RWPE2 (cell line): ENCODE measurements at regions not wholly inside any gene's neighbourhood (a gene's known extent, or its start where the extent isn't known, plus 50 kb on each side); places are given as distances from the start of the nearest gene placed in this dataset.

Experiments used
- ATAC-seq: fragments of 200-7000 bp; cut with Tn5 transposase; 3 replicates; pipeline ENCODE4 v1.9.1; 2021; ENCODE audit warnings: low read depth
- DNase-seq: peaks from one replicate; pipeline ENCODE4 v3.0.0-alpha.2; 2020; ENCODE audit warnings: low spot score
- H3K27ac ChIP-seq: fragments of 450-650 bp; 2 replicates; pipeline ENCODE4 v1.5.1; 2017; ENCODE audit warnings: mild to moderate bottlenecking; ENCODE audit not compliant: poor library complexity, severe bottlenecking
- H3K27me3 ChIP-seq: fragments of 250-450 bp; sonication (Bioruptor Pico); 2 replicates; pipeline ENCODE4 v1.5.1; 2021; ENCODE audit warnings: mild to moderate bottlenecking, moderate library complexity; ENCODE audit not compliant: insufficient read depth, poor library complexity, severe bottlenecking
- H3K36me3 ChIP-seq: fragments of 250-450 bp; sonication (Bioruptor Pico); 2 replicates; pipeline ENCODE4 v1.5.1; 2020; ENCODE audit warnings: low read depth, mild to moderate bottlenecking, moderate library complexity
- H3K4me1 ChIP-seq: fragments of 250-450 bp; sonication (Bioruptor Pico); 2 replicates; pipeline ENCODE4 v1.5.1; 2021; ENCODE audit warnings: mild to moderate bottlenecking, moderate library complexity; ENCODE audit not compliant: insufficient read depth, poor library complexity, severe bottlenecking
- H3K4me3 ChIP-seq: fragments of 250-450 bp; sonication (Bioruptor Pico); 2 replicates; pipeline ENCODE4 v1.5.1; 2021; ENCODE audit warnings: mild to moderate bottlenecking, moderate library complexity; ENCODE audit not compliant: severe bottlenecking
- H3K9me3 ChIP-seq: fragments of 250-450 bp; sonication (Bioruptor Pico); 2 replicates; pipeline ENCODE4 v1.5.1; 2021; ENCODE audit warnings: mild to moderate bottlenecking, moderate library complexity; ENCODE audit not compliant: severe bottlenecking
- CTCF ChIP-seq: fragments of 450-650 bp; IDR thresholded peaks from one replicate; pipeline ENCODE4 v1.5.1; 2017; ENCODE audit warnings: mild to moderate bottlenecking, moderate library complexity; ENCODE audit not compliant: poor library complexity, severe bottlenecking

GRCh38 chr4:163273922-163274321, 58.5 kb downstream of the NPY1R start:
- Histone ChIP-seq H3K9me3 (no peaks in the 10 kb centered on the region), H3K27me3 (no peaks in the 10 kb centered on the region), H3K4me1 (no peaks in the 10 kb centered on the region), H3K27ac (no peak overlapping the region), H3K4me3 (no peak overlapping the region), H3K36me3 (no peaks in the 10 kb centered on the region)
- DNase-seq, result no peak
- no peak for ATAC-seq
- TF ChIP-seq CTCF, result no peak

GRCh38 chr4:163273203-163273602, 59.2 kb downstream of the NPY1R start:
- no peak for TF ChIP-seq CTCF
- H3K4me3 ChIP-seq, result no peak overlapping the region
- no peak overlapping the region for H3K27ac ChIP-seq
- H3K27me3 ChIP-seq, result no peaks in the 10 kb centered on the region
- ATAC-seq, result no peak
- no peaks in the 10 kb centered on the region for H3K36me3 ChIP-seq
- H3K4me1 ChIP-seq, result no peaks in the 10 kb centered on the region
- no peaks in the 10 kb centered on the region for H3K9me3 ChIP-seq
- DNase-seq, result no peak

- H3K4me1 ChIP-seq, result no peaks in the 10 kb centered on the region
- H3K27me3 ChIP-seq, result no peaks in the 10 kb centered on the region
- no peaks in the 10 kb centered on the region for H3K36me3 ChIP-seq
- ATAC-seq, result no peak
- DNase-seq, result no peak
- H3K27ac ChIP-seq, result no peak overlapping the region
- no peaks in the 10 kb centered on the region for H3K9me3 ChIP-seq
- no peak overlapping the region for H3K4me3 ChIP-seq
- TF ChIP-seq CTCF, result no peak
Observed at GRCh38 chr4:163271555-163272127, 60.8 kb downstream of the NPY1R start.

GRCh38 chr4:163269869-163270268, 62.5 kb downstream of the NPY1R start:
- ATAC-seq (no peak), DNase-seq (no peak)
- no peaks in the 10 kb centered on the region for H3K9me3 ChIP-seq
- H3K27me3 ChIP-seq, result no peaks in the 10 kb centered on the region
- no peaks in the 10 kb centered on the region for H3K36me3 ChIP-seq
- no peak for TF ChIP-seq CTCF
- no peak overlapping the region for H3K27ac ChIP-seq
- no peak overlapping the region for H3K4me3 ChIP-seq
- H3K4me1 ChIP-seq, result no peaks in the 10 kb centered on the region

- no peak for TF ChIP-seq CTCF
- Histone ChIP-seq H3K9me3 (no peaks in the 10 kb centered on the region), H3K4me1 (no peaks in the 10 kb centered on the region), H3K36me3 (no peaks in the 10 kb centered on the region), H3K4me3 (no peak overlapping the region), H3K27me3 (no peaks in the 10 kb centered on the region), H3K27ac (no peak overlapping the region)
- DNase-seq, result no peak
- no peak for ATAC-seq
Observed at GRCh38 chr4:163269166-163269565, 63.2 kb downstream of the NPY1R start.
